HG03175 (cell line): ENCODE measurements at regions not wholly inside any gene's neighbourhood (a gene's known extent, or its start where the extent isn't known, plus 50 kb on each side); places are given as distances from the start of the nearest gene placed in this dataset.

Experiments used
- ATAC-seq: cut with Tn5 transposase; IDR thresholded peaks from one replicate; pipeline ENCODE4 v1.9.1; 2021; ENCODE audit warnings: mild to moderate bottlenecking, moderate library complexity; ENCODE audit not compliant: unreplicated experiment

DNA sequence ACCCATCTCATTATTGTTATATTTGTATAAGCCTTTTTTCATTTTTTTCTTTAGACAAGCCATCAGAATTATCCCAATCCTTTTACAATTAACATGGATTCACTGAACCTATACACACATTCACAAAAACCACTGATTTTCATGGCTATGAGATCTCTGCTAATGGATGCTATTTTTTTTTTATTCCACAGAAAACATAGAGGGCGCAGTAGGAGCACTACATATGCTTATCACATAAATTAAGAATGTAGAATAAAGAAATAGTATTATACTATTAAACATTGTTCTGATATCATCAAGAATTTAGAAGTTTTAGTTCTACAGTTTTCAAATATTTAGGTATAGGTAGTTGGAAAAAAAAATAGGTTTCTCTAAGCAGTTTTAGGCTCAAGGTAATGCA is 1477.4 kb downstream of the ARAP2 start:
- ATAC-seq: no peak

- no peak for ATAC-seq
These were observed 1476.9 kb downstream of the ARAP2 start for GRCh38 chr4:34767407-34767806.

- no peak for ATAC-seq
These were observed 1472.7 kb downstream of the ARAP2 start for GRCh38 chr4:34771632-34772031.

DNA sequence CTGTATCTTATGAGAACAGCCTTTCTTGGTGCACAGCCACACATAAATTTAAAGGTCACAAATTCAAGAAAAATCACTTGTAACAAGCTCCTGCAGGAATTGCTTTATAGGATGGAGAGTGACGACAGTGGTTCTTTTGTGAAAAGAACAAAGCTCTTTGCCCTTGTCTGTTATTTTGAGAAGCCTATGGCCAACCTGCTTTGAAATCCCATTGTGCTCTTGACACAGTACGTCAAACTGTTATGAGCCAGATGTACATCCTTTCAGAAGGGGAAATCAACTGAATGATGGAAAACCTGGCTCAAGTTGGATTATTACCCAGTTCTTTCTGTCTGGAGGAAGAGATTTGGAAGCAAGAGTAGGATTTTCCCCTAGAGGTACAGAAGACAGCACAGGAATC is 1454.2 kb downstream of the ARAP2 start:
- no peak for ATAC-seq

DNA sequence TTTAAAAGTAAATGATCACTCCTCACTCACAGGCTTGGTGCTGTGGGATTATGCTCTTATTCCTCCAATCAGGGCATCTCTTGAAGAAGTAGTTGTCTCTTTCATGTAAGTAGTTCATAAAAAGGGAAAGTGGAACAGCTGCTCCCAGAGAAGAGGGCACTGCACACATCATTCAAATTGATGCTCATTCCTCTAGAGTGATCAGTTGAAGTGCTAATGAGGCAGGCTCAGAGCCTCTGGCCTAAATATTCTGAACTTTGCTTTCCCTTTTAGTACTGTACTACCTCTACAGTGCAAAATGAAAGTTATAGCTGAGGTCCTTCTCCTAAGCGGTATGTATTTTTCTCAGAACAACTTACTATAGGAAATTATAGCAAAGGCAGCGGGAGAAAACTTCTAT is 1453.1 kb downstream of the ARAP2 start:
- ATAC-seq: no peak

GRCh38 chr4:34800953-34801352 is 1443.4 kb downstream of the ARAP2 start:
- ATAC-seq: no peak

- ATAC-seq: no peak
These were observed 1430.0 kb downstream of the ARAP2 start for GRCh38 chr4:34814266-34814665.

DNA sequence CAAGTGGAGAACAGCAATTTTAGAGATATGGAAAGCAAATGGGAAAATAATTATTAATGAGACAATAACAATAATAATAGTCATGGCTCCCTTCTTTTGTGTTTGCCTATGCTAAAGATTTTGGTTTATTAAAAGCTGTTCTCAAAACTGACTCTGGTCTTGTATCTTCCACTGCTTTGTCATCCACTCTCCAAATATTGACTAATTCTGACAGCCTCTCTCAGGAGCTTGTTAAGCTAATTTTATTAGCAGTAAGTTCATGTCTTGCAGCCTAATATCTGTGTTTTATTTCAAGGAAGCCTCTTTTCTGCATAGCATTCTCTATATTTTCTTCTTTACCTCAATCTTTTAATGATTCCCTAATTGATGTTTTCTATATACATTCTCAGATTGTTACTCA is 1419.8 kb downstream of the ARAP2 start:
- no peak for ATAC-seq

- no peak for ATAC-seq
These were observed 1417.7 kb downstream of the ARAP2 start for GRCh38 chr4:34826660-34827059.

GRCh38 chr4:34845926-34846325 is 1398.4 kb downstream of the ARAP2 start:
- no peak for ATAC-seq

DNA sequence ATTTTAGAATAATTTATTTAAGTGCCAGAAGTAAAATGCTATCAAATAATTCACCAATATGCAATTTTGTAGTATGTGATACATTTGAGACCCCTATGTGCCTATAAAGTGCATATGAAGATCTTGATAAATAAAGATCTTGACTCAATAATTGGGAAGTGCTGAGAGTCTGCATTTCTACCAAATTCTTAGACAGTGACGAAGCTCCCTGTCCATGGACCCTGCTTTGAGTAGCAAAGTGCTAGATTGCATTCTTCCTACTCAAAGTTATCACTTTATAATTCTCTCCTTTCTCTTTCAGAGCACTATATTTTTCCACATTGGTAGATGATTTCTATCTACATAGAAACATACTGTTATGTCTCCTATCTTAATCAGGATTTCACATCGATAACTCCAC is 1393.9 kb downstream of the ARAP2 start:
- no peak for ATAC-seq

GRCh38 chr4:34850968-34851367 is 1393.3 kb downstream of the ARAP2 start:
- no peak for ATAC-seq

- no peak for ATAC-seq
These were observed 1392.9 kb downstream of the ARAP2 start for GRCh38 chr4:34851411-34851810.

DNA sequence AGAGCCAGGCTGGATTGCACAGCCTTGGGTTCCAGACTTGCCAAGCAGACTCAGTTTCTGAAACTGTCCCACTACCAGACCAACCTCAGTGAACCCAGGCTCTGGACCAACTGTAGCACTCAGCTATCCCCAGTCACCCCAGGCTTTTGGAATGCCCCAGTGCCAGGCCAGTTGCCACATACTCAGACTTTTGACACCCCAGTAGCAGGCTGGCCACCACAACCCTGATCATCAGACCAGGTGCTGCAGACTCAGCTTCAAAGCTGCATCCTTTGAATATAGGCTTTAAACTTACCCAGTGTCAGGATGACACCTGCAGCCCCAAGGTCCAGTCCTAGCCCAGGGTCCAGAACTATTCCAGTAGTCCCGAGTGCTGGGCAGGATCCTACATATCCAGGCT is 1389.9 kb downstream of the ARAP2 start:
- ATAC-seq: no peak

DNA sequence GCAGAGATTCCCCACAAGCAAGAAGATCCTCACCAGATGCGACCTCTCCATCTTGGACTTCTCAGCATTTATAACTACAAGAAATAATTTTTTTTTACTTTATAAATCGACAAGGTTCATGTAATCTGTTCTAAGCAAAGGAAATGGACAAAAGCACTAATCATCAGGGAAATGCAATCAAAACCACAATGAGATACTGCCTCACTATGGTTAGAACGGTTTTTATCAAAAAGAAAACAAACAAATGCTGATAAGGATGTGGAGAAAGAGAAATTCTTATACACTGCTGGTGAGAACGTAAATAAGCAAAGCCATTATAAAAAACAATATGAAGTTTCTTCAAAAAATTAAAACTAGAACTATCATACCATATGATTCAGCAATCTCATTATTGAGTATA is 1382.6 kb downstream of the ARAP2 start:
- ATAC-seq: no peak

- no peak for ATAC-seq
These were observed 1365.4 kb downstream of the ARAP2 start for GRCh38 chr4:34878961-34879360.

- no peak for ATAC-seq
These were observed 1364.1 kb downstream of the ARAP2 start for GRCh38 chr4:34880246-34880645.

- no peak for ATAC-seq
These were observed 1352.4 kb downstream of the ARAP2 start for GRCh38 chr4:34891892-34892291.

DNA sequence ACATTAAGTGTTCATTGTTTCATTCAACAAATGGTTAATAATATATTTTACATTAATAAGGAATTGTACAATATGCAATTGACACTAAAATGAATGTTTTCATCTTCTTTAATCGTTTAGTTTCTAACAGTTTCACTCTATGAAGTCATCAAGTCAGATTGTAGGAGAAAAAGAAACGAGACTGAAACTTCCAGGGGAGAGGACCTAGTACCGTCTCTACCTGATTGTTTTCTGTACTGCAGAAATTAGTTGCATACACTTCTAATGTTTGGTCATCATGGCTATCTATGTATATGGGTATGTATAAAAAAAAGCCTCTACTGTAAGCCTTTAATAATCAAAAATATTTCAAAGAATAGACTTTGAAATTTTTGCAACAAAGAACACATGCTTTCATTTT is 1350.9 kb downstream of the ARAP2 start:
- no peak for ATAC-seq

- ATAC-seq: no peak
These were observed 1324.3 kb downstream of the ARAP2 start for GRCh38 chr4:34920032-34920431.

DNA sequence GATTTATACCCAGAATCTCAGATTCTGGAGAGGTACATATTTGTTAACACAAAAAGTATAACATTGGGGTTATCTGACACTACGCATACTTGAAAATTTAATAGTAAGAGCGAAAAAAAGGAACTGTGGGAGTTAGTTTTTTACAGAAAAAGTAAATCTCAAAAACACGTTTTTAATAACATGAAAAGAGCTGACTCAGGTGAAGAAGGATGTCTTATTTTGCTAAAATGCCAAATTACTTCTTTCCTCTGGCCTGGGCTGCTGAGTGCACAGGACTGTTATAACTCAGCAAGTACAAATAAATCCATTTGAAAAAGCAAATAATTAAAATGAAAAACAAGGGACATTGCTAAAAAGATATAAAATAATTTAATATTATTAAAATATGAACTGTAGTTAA is 1322.9 kb downstream of the ARAP2 start:
- ATAC-seq: no peak

GRCh38 chr4:34922325-34922724 is 1322.0 kb downstream of the ARAP2 start:
- no peak for ATAC-seq

DNA sequence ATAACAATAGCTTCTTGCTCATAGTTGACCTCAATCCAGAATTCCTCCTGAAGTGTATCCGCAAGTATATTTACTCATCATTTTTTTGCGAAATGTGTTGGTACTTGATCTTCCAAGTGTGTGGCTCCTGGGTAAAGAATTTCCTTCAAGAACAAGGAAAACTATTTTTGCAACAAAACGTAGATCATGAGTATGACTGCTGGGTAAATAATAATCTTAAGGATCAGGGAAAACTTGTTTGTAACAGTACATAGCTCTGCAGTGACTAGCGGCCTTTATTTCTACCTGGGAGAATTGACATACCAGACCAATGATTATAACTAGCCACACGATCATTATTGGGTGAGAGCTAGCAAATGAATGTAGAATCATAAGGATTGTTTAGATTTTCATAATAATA is 1311.7 kb downstream of the ARAP2 start:
- no peak for ATAC-seq

GRCh38 chr4:34935739-34936138 is 1308.6 kb downstream of the ARAP2 start:
- no peak for ATAC-seq
